ENCODE measurements at regions not wholly inside any gene's neighbourhood (a gene's known extent, or its start where the extent isn't known, plus 50 kb on each side); places are given as distances from the start of the nearest gene placed in this dataset.

GRCh38 chr7:96471606-96472005, 149.7 kb upstream of the SLC25A13 start:
- TF ChIP-seq CTCF (IDR thresholded peaks at IDR 0.05; ENCODE audit: poor library complexity) = no peak
- TF ChIP-seq EZH2phosphoT487 (IDR thresholded peaks at IDR 0.05; ENCODE audit: low read depth, severe bottlenecking, unreplicated experiment) = no peak
